Ishikawa (cell line): ENCODE measurements at regions not wholly inside any gene's neighbourhood (a gene's known extent, or its start where the extent isn't known, plus 50 kb on each side); places are given as distances from the start of the nearest gene placed in this dataset.

ENCODE experiments used
- CEBPB ChIP-seq: IDR thresholded peaks from 2 replicates; pipeline ENCODE4 v1.6.1; 2012
- CREB1 ChIP-seq: IDR thresholded peaks from 2 replicates; pipeline ENCODE4 v1.6.1; 2012; ENCODE audit warnings: low read depth
- EGR1 ChIP-seq: IDR thresholded peaks from 2 replicates; pipeline ENCODE4 v1.6.1; 2012
- EP300 ChIP-seq: IDR thresholded peaks from 2 replicates; pipeline ENCODE4 v1.6.1; 2012; ENCODE audit warnings: borderline replicate concordance
- FOXM1 ChIP-seq: IDR thresholded peaks from 2 replicates; pipeline ENCODE4 v1.6.1; 2012; ENCODE audit warnings: low read depth, borderline replicate concordance
- NFIC ChIP-seq: IDR thresholded peaks from 2 replicates; pipeline ENCODE4 v1.6.1; 2012
- RAD21 ChIP-seq: IDR thresholded peaks from 2 replicates; pipeline ENCODE4 v1.6.1; 2012; ENCODE audit warnings: low read depth
- TAF1 ChIP-seq: IDR thresholded peaks from 2 replicates; pipeline ENCODE4 v1.6.1; 2012; ENCODE audit warnings: low read depth, mild to moderate bottlenecking
- TCF12 ChIP-seq: IDR thresholded peaks from 2 replicates; pipeline ENCODE4 v1.6.1; 2012; ENCODE audit warnings: low read depth
- TEAD4 ChIP-seq: IDR thresholded peaks from 2 replicates; pipeline ENCODE4 v1.6.1; 2012
- YY1 ChIP-seq: IDR thresholded peaks from 2 replicates; pipeline ENCODE4 v1.6.1; 2012; ENCODE audit warnings: low read depth
- ZBTB7A ChIP-seq: IDR thresholded peaks from 2 replicates; pipeline ENCODE4 v1.6.1; 2012; ENCODE audit warnings: low read depth
- TF ChIP-seq, protein P1 (sequence below): IDR thresholded peaks from 2 replicates; pipeline ENCODE4 v1.6.1; 2012
- TF ChIP-seq, protein P2 (sequence below): IDR thresholded peaks from 2 replicates; pipeline ENCODE4 v1.6.1; 2012
- TF ChIP-seq, protein P3 (sequence below): IDR thresholded peaks from 2 replicates; pipeline ENCODE4 v1.6.1; 2012; ENCODE audit warnings: low read depth, mild to moderate bottlenecking

DNA sequence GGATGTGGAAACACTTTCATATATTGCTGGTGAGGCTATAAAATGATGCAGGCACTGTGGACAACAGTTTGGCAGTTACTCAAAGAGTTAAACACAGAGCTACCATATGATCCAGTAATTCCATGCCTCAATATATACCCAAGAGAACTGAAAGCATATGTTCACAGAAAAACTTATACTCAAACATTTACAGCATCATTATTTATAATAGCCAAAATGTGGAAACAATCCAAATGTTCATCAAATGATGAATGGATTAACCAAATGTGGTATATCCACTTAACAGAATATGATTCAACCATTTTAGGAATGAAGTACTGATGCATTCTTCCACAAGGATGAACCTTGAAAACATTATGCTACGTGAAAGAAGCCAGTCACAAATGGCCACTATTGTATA, 603.8 kb downstream of the IQCM start:
- TF ChIP-seq, protein P1, sequence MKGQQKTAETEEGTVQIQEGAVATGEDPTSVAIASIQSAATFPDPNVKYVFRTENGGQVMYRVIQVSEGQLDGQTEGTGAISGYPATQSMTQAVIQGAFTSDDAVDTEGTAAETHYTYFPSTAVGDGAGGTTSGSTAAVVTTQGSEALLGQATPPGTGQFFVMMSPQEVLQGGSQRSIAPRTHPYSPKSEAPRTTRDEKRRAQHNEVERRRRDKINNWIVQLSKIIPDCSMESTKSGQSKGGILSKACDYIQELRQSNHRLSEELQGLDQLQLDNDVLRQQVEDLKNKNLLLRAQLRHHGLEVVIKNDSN, result no peak
- no peak for TF ChIP-seq RAD21
- no peak for TF ChIP-seq ZBTB7A
- TF ChIP-seq, protein P2, sequence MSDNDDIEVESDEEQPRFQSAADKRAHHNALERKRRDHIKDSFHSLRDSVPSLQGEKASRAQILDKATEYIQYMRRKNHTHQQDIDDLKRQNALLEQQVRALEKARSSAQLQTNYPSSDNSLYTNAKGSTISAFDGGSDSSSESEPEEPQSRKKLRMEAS, result no peak
- no peak for TF ChIP-seq CREB1
- TF ChIP-seq, protein P3, sequence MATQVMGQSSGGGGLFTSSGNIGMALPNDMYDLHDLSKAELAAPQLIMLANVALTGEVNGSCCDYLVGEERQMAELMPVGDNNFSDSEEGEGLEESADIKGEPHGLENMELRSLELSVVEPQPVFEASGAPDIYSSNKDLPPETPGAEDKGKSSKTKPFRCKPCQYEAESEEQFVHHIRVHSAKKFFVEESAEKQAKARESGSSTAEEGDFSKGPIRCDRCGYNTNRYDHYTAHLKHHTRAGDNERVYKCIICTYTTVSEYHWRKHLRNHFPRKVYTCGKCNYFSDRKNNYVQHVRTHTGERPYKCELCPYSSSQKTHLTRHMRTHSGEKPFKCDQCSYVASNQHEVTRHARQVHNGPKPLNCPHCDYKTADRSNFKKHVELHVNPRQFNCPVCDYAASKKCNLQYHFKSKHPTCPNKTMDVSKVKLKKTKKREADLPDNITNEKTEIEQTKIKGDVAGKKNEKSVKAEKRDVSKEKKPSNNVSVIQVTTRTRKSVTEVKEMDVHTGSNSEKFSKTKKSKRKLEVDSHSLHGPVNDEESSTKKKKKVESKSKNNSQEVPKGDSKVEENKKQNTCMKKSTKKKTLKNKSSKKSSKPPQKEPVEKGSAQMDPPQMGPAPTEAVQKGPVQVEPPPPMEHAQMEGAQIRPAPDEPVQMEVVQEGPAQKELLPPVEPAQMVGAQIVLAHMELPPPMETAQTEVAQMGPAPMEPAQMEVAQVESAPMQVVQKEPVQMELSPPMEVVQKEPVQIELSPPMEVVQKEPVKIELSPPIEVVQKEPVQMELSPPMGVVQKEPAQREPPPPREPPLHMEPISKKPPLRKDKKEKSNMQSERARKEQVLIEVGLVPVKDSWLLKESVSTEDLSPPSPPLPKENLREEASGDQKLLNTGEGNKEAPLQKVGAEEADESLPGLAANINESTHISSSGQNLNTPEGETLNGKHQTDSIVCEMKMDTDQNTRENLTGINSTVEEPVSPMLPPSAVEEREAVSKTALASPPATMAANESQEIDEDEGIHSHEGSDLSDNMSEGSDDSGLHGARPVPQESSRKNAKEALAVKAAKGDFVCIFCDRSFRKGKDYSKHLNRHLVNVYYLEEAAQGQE, result no peak
- no peak for TF ChIP-seq EGR1
- no peak for TF ChIP-seq TAF1
- no peak for TF ChIP-seq YY1
- TF ChIP-seq TCF12, result no peak
- TF ChIP-seq NFIC, result no peak
- no peak for TF ChIP-seq EP300
- no peak for TF ChIP-seq TEAD4
- TF ChIP-seq FOXM1, result no peak
- no peak for TF ChIP-seq CEBPB

DNA sequence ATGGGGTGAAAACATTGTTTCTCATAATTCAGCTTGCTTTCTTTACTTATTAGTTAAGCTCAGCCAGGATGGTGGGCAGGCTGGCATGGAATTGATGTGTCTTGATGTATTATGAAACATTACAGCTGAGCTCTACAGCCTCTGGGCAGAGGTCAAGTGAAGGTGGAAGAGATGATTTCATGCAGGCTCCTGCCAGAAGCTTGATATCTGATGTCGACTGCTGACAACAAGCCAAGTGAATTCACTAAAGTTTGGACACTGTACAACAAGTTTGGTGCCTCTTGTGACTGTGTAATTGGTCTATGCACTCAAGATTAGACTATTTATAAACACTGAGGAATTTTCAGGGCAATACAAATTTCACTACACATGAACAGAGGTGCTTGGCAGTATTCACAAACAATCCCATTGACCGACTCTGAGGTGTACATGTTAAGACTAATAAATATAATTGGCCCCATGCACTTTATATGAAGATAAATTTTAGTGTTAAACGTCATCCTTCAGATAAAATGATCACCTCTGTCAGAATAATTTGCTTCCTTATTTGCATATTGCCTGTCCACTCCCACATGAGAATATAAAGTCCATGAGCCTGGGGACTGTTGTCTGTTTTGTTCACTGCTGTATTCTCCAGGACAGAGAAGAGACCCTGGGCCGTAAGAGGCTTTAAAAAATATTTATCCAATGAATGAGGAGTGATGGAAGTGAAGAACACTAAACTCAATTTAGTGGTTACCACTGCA, 612.2 kb downstream of the IQCM start:
- TF ChIP-seq, protein P1, result no peak
- TF ChIP-seq TAF1, result no peak
- no peak for TF ChIP-seq EGR1
- no peak for TF ChIP-seq FOXM1

DNA sequence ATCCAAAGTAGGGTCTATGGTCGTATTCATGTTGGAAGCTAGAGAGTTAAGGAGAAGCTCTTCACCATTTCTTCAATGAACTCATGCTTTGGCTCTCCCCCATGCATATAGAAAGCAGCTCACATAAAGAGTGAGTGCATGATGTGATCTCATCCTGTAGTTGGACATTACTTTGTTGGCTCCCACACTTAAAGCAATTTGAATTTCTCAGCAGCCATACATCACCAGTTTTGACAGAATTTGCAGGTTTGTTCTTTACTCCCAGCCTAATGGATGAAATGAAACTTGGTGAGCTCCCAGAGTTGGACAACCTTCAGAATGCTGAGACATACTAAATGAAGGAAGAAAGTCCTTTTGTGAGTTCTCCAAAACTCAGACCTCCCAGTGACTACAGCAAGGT, 613.5 kb downstream of the IQCM start:
- TF ChIP-seq YY1 (no peak), FOXM1 (no peak), EGR1 (no peak), CEBPB (no peak), TEAD4 (no peak), RAD21 (no peak), ZBTB7A (no peak), TAF1 (no peak), TCF12 (no peak), NFIC (no peak)
- TF ChIP-seq, protein P3, result no peak
- TF ChIP-seq, protein P2, result no peak
- TF ChIP-seq, protein P1, result no peak

DNA sequence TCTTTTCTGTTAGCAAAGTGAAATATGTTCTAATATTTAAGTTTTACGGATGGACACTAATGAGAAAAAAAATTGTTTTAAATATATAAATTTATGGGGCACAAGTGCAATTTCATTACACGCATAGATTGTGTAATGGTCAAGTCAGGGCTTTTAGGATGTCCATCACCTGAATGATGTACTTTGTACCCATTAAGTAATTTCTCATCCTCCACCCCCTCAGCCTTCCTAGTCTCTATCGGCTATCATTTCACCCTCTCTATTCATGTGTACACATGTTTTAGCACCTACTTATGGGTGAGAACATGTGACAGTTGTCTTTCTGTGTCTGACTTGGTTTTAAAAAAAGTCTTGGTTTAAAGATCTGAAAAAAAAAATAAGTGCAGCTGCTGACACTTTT, 616.0 kb downstream of the IQCM start:
- TF ChIP-seq ZBTB7A (no peak), EGR1 (no peak), TCF12 (no peak), CREB1 (no peak), TEAD4 (no peak), RAD21 (no peak), FOXM1 (no peak), EP300 (no peak)
- TF ChIP-seq, protein P1, result no peak

DNA sequence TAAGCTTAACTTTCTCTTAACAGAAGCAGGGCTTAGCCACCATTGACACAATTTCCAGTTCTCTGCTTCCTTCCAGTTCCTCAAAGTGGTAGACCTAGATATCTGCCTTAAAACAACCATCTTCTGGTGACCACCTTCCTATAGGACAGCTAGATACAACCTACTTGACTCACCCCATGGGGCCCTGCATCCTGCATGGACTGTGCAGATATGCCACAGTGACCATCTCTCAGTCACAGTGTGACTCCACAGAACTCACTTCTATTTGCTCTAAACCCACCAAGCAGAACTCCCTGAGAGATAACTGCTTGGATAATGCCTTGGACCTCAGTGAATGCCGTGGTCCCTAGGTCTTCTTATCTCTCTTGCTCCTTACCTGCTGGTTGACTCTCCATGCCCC, 621.6 kb downstream of the IQCM start:
- no peak for TF ChIP-seq TCF12
- TF ChIP-seq, protein P2, result no peak
- no peak for TF ChIP-seq CREB1
- no peak for TF ChIP-seq EGR1
- TF ChIP-seq TEAD4, result no peak
- no peak for TF ChIP-seq TAF1
- TF ChIP-seq, protein P3, result no peak
- TF ChIP-seq EP300, result no peak
- TF ChIP-seq NFIC, result no peak
- TF ChIP-seq CEBPB, result no peak
